B cell (primary cell): ENCODE measurements at regions not wholly inside any gene's neighbourhood (a gene's known extent, or its start where the extent isn't known, plus 50 kb on each side); places are given as distances from the start of the nearest gene placed in this dataset.

Experiments
- ATAC-seq: fragments of 200-7000 bp; cut with Tn5 transposase; one replicate; pipeline ENCODE4 v1.10.0; 2021; ENCODE audit warnings: low read depth, mild to moderate bottlenecking, moderate number of reproducible peaks, moderate library complexity
- CTCF ChIA-PET: fragments of 350-600 bp; sonication (Branson Sonifier 250); formaldehyde crosslinking; loops from one replicate; lab custom pipeline; 2021; ENCODE audit warnings: antibody characterized with exemption, inconsistent platforms; lab: Charles Lee
- POLR2A ChIA-PET: fragments of 350-600 bp; sonication (Branson Sonifier 250); formaldehyde crosslinking; loops from one replicate; lab custom pipeline; 2021; ENCODE audit warnings: antibody characterized with exemption; lab: Charles Lee
- DNase-seq: peaks from one replicate; pipeline ENCODE4 v3.0.0; 2013
- H2AFZ ChIP-seq: 2 replicates; pipeline ENCODE4 v1.6.1; 2012; ENCODE audit warnings: mild to moderate bottlenecking, low read depth, low read length; ENCODE audit not compliant: insufficient read depth, poor library complexity, severe bottlenecking
- H3K27ac ChIP-seq, 2 donors: 1 replicate in 1 of 2; 2 replicates in 1 of 2; pipeline ENCODE4 v1.5.1; 2012 to 2013; ENCODE audit warnings: low read length in 2 of 2, mild to moderate bottlenecking in 2 of 2, moderate library complexity in 1 of 2
- H3K27me3 ChIP-seq, 4 experiments: fragments of 200-600 bp in 1 of 4; sonication (generic) in 1 of 4; replicated peaks in 1 of 4; 1 replicate in 2 of 4; 2 replicates in 2 of 4; pipeline versions ENCODE4 v1.6.1 to v1.7.0; 2013 to 2016; ENCODE audit warnings: low read length in 3 of 4, mild to moderate bottlenecking in 2 of 4, mixed read lengths in 1 of 4, moderate library complexity in 1 of 4; ENCODE audit not compliant: insufficient read depth in 4 of 4, control insufficient read depth in 3 of 4; ENCODE audit errors: control extremely low read depth in 1 of 4
- H3K36me3 ChIP-seq, 2 experiments: replicated peaks in 1 of 2; 1 replicate in 1 of 2; 2 replicates in 1 of 2; pipeline versions ENCODE4 v1.6.1 to v1.7.1; 2013; ENCODE audit warnings: low read length in 1 of 2; ENCODE audit not compliant: insufficient read depth in 2 of 2, control insufficient read depth in 1 of 2; ENCODE audit errors: control extremely low read depth in 1 of 2, extremely low read depth in 1 of 2
- H3K4me1 ChIP-seq, 2 donors: fragments of 200-600 bp in 1 of 2; sonication (generic) in 1 of 2; 1 replicate in 1 of 2; 2 replicates in 1 of 2; pipeline versions ENCODE4 v1.5.1 to v1.6.1; 2013 to 2017; ENCODE audit warnings: low read length in 2 of 2; ENCODE audit not compliant: control insufficient read depth in 2 of 2, insufficient read depth in 2 of 2
- H3K4me2 ChIP-seq: replicated peaks from 2 replicates; pipeline ENCODE3; 2012; ENCODE audit warnings: mild to moderate bottlenecking, low read depth, low read length; ENCODE audit not compliant: poor library complexity, severe bottlenecking
- H3K4me3 ChIP-seq, 5 experiments: fragments of 200-600 bp in 1 of 5; sonication (generic) in 1 of 5; 1 replicate in 3 of 5; 2 replicates in 2 of 5; pipeline versions ENCODE4 v1.5.1 to v1.7.0; 2011 to 2016; ENCODE audit warnings: low read length in 4 of 5, mild to moderate bottlenecking in 4 of 5, low read depth in 2 of 5, control low read depth in 1 of 5, moderate library complexity in 1 of 5; ENCODE audit not compliant: insufficient read depth in 1 of 5; ENCODE audit errors: control extremely low read depth in 1 of 5, extremely low read depth in 1 of 5
- H3K79me2 ChIP-seq: fragments of 200-600 bp; sonication (generic); one replicate; pipeline ENCODE4 v1.6.0; 2016; ENCODE audit warnings: low read length; ENCODE audit not compliant: control insufficient read depth, insufficient read depth
- H3K9ac ChIP-seq: fragments of 200-600 bp; sonication (generic); 2 replicates; pipeline ENCODE4 v1.6.1; 2017; ENCODE audit warnings: mild to moderate bottlenecking, low read length, moderate library complexity
- H3K9me3 ChIP-seq, 3 donors: one replicate each; pipeline versions ENCODE4 v1.6.1 to v1.7.1; 2013; ENCODE audit warnings: low read length in 2 of 3; ENCODE audit not compliant: control insufficient read depth in 2 of 3, insufficient read depth in 1 of 3; ENCODE audit errors: control extremely low read depth in 1 of 3
- H4K20me1 ChIP-seq: 2 replicates; pipeline ENCODE4 v1.6.0; 2012; ENCODE audit warnings: mild to moderate bottlenecking, low read length; ENCODE audit not compliant: insufficient read depth, control insufficient read depth, poor library complexity, severe bottlenecking
- H3K27ac Mint-ChIP-seq: one replicate; pipeline ENCODE4 v1.8.0; 2021; ENCODE audit warnings: mixed read lengths
- H3K27me3 Mint-ChIP-seq: one replicate; pipeline ENCODE4 v1.8.0; 2021; ENCODE audit warnings: mixed read lengths
- H3K4me1 Mint-ChIP-seq: one replicate; pipeline ENCODE4 v1.8.0; 2021; ENCODE audit warnings: mixed read lengths
- H3K4me3 Mint-ChIP-seq: one replicate; pipeline ENCODE4 v1.8.0; 2021; ENCODE audit warnings: mixed read lengths
- H3K9me3 Mint-ChIP-seq: one replicate; pipeline ENCODE4 v1.8.0; 2022; ENCODE audit warnings: mixed read lengths; ENCODE audit not compliant: insufficient read depth
- CTCF ChIP-seq: fragments of 200-600 bp; IDR thresholded peaks from one replicate; pipeline ENCODE4 v1.8.0; 2022; ENCODE audit warnings: antibody characterized with exemption, mild to moderate bottlenecking
- EZH2 ChIP-seq: IDR thresholded peaks from 2 replicates; pipeline ENCODE4 v1.6.1; 2012; ENCODE audit warnings: borderline replicate concordance, low read depth, mild to moderate bottlenecking, moderate library complexity, low read length; ENCODE audit not compliant: insufficient read depth, poor library complexity, severe bottlenecking
- WGBS: methylation state at CpG from one replicate; pipeline ENCODE4 v1.1.5; 2013; ENCODE audit warnings: missing lambda C conversion rate; ENCODE audit not compliant: insufficient coverage; 5-methylcytosine and 5-hydroxymethylcytosine counted together
- intact Hi-C: fragments of 100-400 bp; cut with micrococcal nuclease; formaldehyde crosslinking; loops from one replicate; pipeline ENCODE4 v1.10.0; 2022

GRCh38 chr4:174389439-174389838, 105.7 kb downstream of the CEP44 start:
- DNase-seq (no peak), ATAC-seq (no peak)
- Histone ChIP-seq H3K9ac (no peak overlapping the region), H4K20me1 (no peaks in the 10 kb centered on the region), H3K4me1 (no peaks in the 10 kb centered on the region), H3K4me3 (no peak overlapping the region), H2AFZ (no peak overlapping the region), H3K27ac (no peak overlapping the region), H3K79me2 (no peaks in the 10 kb centered on the region), H3K36me3 (no peaks in the 10 kb centered on the region), H3K27me3 (no peaks in the 10 kb centered on the region), H3K4me2 (no peak overlapping the region), H3K9me3 (no peaks in the 10 kb centered on the region)
- no CpG with 5 or more reads among the region's 1 CpG for WGBS
- Mint-ChIP-seq H3K27me3 (peaks cover 4% of the 10 kb centered on the region), H3K4me3 (no peak overlapping the region), H3K27ac (no peak overlapping the region), H3K9me3 (no peaks in the 10 kb centered on the region), H3K4me1 (peaks cover 5% of the 10 kb centered on the region)
- TF ChIP-seq EZH2 (no peak), CTCF (no peak)
- ChIA-PET POLR2A (no interaction called here), CTCF (no interaction called here)
- intact Hi-C loops: no loop called here

GRCh38 chr4:174388461-174389145, 104.9 kb downstream of the CEP44 start:
- no peaks in the 10 kb centered on the region for H3K27me3 Mint-ChIP-seq
- H3K4me1 Mint-ChIP-seq: peaks cover 5% of the 10 kb centered on the region
- no peaks in the 10 kb centered on the region for H4K20me1 ChIP-seq
- DNase-seq (no peak), ATAC-seq (no peak)
- H3K9ac ChIP-seq: no peak overlapping the region
- H3K27me3 ChIP-seq: no peaks in the 10 kb centered on the region
- no peaks in the 10 kb centered on the region for H3K9me3 ChIP-seq
- TF ChIP-seq EZH2: no peak
- no peak for TF ChIP-seq CTCF
- H3K4me3 Mint-ChIP-seq: no peak overlapping the region
- H3K4me1 ChIP-seq: no peaks in the 10 kb centered on the region
- H3K79me2 ChIP-seq: no peaks in the 10 kb centered on the region
- H3K27ac Mint-ChIP-seq: no peak overlapping the region
- H3K27ac ChIP-seq: no peak overlapping the region
- no peak overlapping the region for H2AFZ ChIP-seq
- CTCF ChIA-PET: no interaction called here
- no peaks in the 10 kb centered on the region for H3K36me3 ChIP-seq
- POLR2A ChIA-PET: no interaction called here
- H3K9me3 Mint-ChIP-seq: no peaks in the 10 kb centered on the region
- H3K4me3 ChIP-seq: no peak overlapping the region
- H3K4me2 ChIP-seq: no peak overlapping the region
- intact Hi-C loops: no loop called here
